SJCRH30 (cell line): ENCODE measurements at regions not wholly inside any gene's neighbourhood (a gene's known extent, or its start where the extent isn't known, plus 50 kb on each side); places are given as distances from the start of the nearest gene placed in this dataset.

Experiments used
- DNase-seq, 2 experiments: peaks; one replicate each; pipeline ENCODE4 v3.0.0-alpha.2; 2015 to 2020
- H3K27ac ChIP-seq: fragments of 250-450 bp; sonication (Bioruptor Pico); 2 replicates; pipeline ENCODE4 v1.5.1; 2020; ENCODE audit warnings: mild to moderate bottlenecking, moderate library complexity
- H3K27me3 ChIP-seq: fragments of 250-450 bp; sonication (Bioruptor Pico); 2 replicates; pipeline ENCODE4 v1.5.1; 2020; ENCODE audit warnings: mild to moderate bottlenecking, moderate library complexity
- H3K36me3 ChIP-seq: fragments of 250-450 bp; sonication (Bioruptor Pico); 2 replicates; pipeline ENCODE4 v1.5.1; 2020; ENCODE audit warnings: mild to moderate bottlenecking, moderate library complexity
- H3K4me1 ChIP-seq: fragments of 250-450 bp; sonication (Bioruptor Pico); 2 replicates; pipeline ENCODE4 v1.5.1; 2020; ENCODE audit warnings: mild to moderate bottlenecking, moderate library complexity
- H3K4me3 ChIP-seq: fragments of 250-450 bp; sonication (Bioruptor Pico); 2 replicates; pipeline ENCODE4 v1.5.1; 2020; ENCODE audit warnings: mild to moderate bottlenecking, moderate library complexity
- H3K9me3 ChIP-seq: fragments of 250-450 bp; sonication (Bioruptor Pico); replicated peaks from 2 replicates; pipeline ENCODE4 v1.5.1; 2020; ENCODE audit warnings: mild to moderate bottlenecking, moderate library complexity

GRCh38 chr9:28177925-28178324 is 604.6 kb upstream of the C9orf72 start:
- H3K36me3 ChIP-seq = no peaks in the 10 kb centered on the region
- no peaks in the 10 kb centered on the region for H3K4me1 ChIP-seq
- no peak overlapping the region for H3K27ac ChIP-seq
- DNase-seq = no peak
- no peak overlapping the region for H3K4me3 ChIP-seq
- H3K27me3 ChIP-seq = no peaks in the 10 kb centered on the region
- no peaks in the 10 kb centered on the region for H3K9me3 ChIP-seq

GRCh38 chr9:28179893-28180292 is 606.6 kb upstream of the C9orf72 start:
- Histone ChIP-seq H3K4me1 (no peaks in the 10 kb centered on the region), H3K4me3 (no peak overlapping the region), H3K27me3 (no peaks in the 10 kb centered on the region), H3K36me3 (no peaks in the 10 kb centered on the region), H3K9me3 (no peaks in the 10 kb centered on the region), H3K27ac (no peak overlapping the region)
- DNase-seq = no peak

GRCh38 chr9:28190981-28191380 is 617.7 kb upstream of the C9orf72 start:
- no peaks in the 10 kb centered on the region for H3K27me3 ChIP-seq
- no peak overlapping the region for H3K27ac ChIP-seq
- H3K9me3 ChIP-seq = no peaks in the 10 kb centered on the region
- DNase-seq = no peak
- peaks cover 7% of the 10 kb centered on the region; the same call in 1 of the 2 replicates for H3K4me1 ChIP-seq
- H3K36me3 ChIP-seq = no peaks in the 10 kb centered on the region
- no peak overlapping the region for H3K4me3 ChIP-seq

- no peak overlapping the region for H3K4me3 ChIP-seq
- H3K27me3 ChIP-seq = no peaks in the 10 kb centered on the region
- no peaks in the 10 kb centered on the region for H3K36me3 ChIP-seq
- H3K4me1 ChIP-seq = no peaks in the 10 kb centered on the region
- no peaks in the 10 kb centered on the region for H3K9me3 ChIP-seq
- no peak overlapping the region for H3K27ac ChIP-seq
- DNase-seq = no peak
These were observed 624.4 kb upstream of the C9orf72 start for GRCh38 chr9:28197653-28198052.

- Histone ChIP-seq H3K36me3 (no peaks in the 10 kb centered on the region), H3K4me3 (no peak overlapping the region), H3K4me1 (no peaks in the 10 kb centered on the region), H3K27ac (no peak overlapping the region), H3K9me3 (no peaks in the 10 kb centered on the region), H3K27me3 (no peaks in the 10 kb centered on the region)
- DNase-seq = no peak
These were observed 629.8 kb upstream of the C9orf72 start for GRCh38 chr9:28203036-28203435.

GRCh38 chr9:28206280-28206679 is 633.0 kb upstream of the C9orf72 start:
- Histone ChIP-seq H3K4me3 (no peak overlapping the region), H3K9me3 (no peaks in the 10 kb centered on the region)
- no peak for DNase-seq

GRCh38 chr9:28207657-28208056 is 634.4 kb upstream of the C9orf72 start:
- Histone ChIP-seq H3K4me3 (no peak overlapping the region), H3K9me3 (no peaks in the 10 kb centered on the region), H3K36me3 (no peaks in the 10 kb centered on the region), H3K27ac (no peak overlapping the region), H3K4me1 (peaks cover 6% of the 10 kb centered on the region), H3K27me3 (no peaks in the 10 kb centered on the region)
- no peak for DNase-seq

More at GRCh38 chr9:28206280-28206679, 633.0 kb upstream of the C9orf72 start:
- Histone ChIP-seq H3K27ac (no peak overlapping the region), H3K4me1 (no peaks in the 10 kb centered on the region), H3K27me3 (no peaks in the 10 kb centered on the region), H3K36me3 (no peaks in the 10 kb centered on the region)

GRCh38 chr9:28209130-28209529 is 635.8 kb upstream of the C9orf72 start:
- H3K27me3 ChIP-seq = no peaks in the 10 kb centered on the region
- H3K4me3 ChIP-seq = no peak overlapping the region
- H3K27ac ChIP-seq = no peak overlapping the region
- H3K9me3 ChIP-seq = no peaks in the 10 kb centered on the region
- H3K36me3 ChIP-seq = no peaks in the 10 kb centered on the region
- DNase-seq = no peak
- peaks cover 11% of the 10 kb centered on the region for H3K4me1 ChIP-seq

GRCh38 chr9:28212979-28213378 is 639.7 kb upstream of the C9orf72 start:
- H3K27ac ChIP-seq = no peak overlapping the region

GRCh38 chr9:28215536-28216299 is 642.4 kb upstream of the C9orf72 start:
- DNase-seq = no peak
- no peak overlapping the region for H3K4me3 ChIP-seq
- H3K36me3 ChIP-seq = no peaks in the 10 kb centered on the region
- no peak overlapping the region for H3K27ac ChIP-seq
- H3K9me3 ChIP-seq = no peaks in the 10 kb centered on the region
- peaks cover 11% of the 10 kb centered on the region for H3K4me1 ChIP-seq
- H3K27me3 ChIP-seq = no peaks in the 10 kb centered on the region

More at GRCh38 chr9:28212979-28213378, 639.7 kb upstream of the C9orf72 start:
- no peaks in the 10 kb centered on the region for H3K9me3 ChIP-seq
- H3K36me3 ChIP-seq = no peaks in the 10 kb centered on the region
- DNase-seq = peak in 1 of 2 experiments; percentile 46
- peaks cover 11% of the 10 kb centered on the region for H3K4me1 ChIP-seq
- H3K27me3 ChIP-seq = no peaks in the 10 kb centered on the region
- H3K4me3 ChIP-seq = no peak overlapping the region

GRCh38 chr9:28232686-28233085 is 659.4 kb upstream of the C9orf72 start:
- Histone ChIP-seq H3K27me3 (no peaks in the 10 kb centered on the region), H3K36me3 (no peaks in the 10 kb centered on the region), H3K4me1 (peaks cover 16% of the 10 kb centered on the region), H3K4me3 (no peak overlapping the region), H3K9me3 (no peaks in the 10 kb centered on the region), H3K27ac (no peak overlapping the region)
- no peak for DNase-seq

GRCh38 chr9:28234133-28234893 is 661.0 kb upstream of the C9orf72 start:
- no peaks in the 10 kb centered on the region for H3K36me3 ChIP-seq
- H3K4me1 ChIP-seq = peaks cover 16% of the 10 kb centered on the region
- no peak overlapping the region for H3K4me3 ChIP-seq
- DNase-seq = peak; percentile 35 to 48
- no peak overlapping the region for H3K27ac ChIP-seq
- no peaks in the 10 kb centered on the region for H3K9me3 ChIP-seq
- no peaks in the 10 kb centered on the region for H3K27me3 ChIP-seq

- peaks cover 16% of the 10 kb centered on the region for H3K4me1 ChIP-seq
- H3K36me3 ChIP-seq = no peaks in the 10 kb centered on the region
- DNase-seq = peak; percentile 63 to 72
- no peaks in the 10 kb centered on the region for H3K9me3 ChIP-seq
- H3K27me3 ChIP-seq = no peaks in the 10 kb centered on the region
- H3K4me3 ChIP-seq = no peak overlapping the region
- H3K27ac ChIP-seq = no peak overlapping the region
These were observed 661.6 kb upstream of the C9orf72 start for GRCh38 chr9:28234894-28235277.

GRCh38 chr9:28249424-28249823 is 676.1 kb upstream of the C9orf72 start:
- Histone ChIP-seq H3K4me3 (no peak overlapping the region), H3K36me3 (no peaks in the 10 kb centered on the region), H3K4me1 (no peaks in the 10 kb centered on the region), H3K9me3 (no peaks in the 10 kb centered on the region), H3K27ac (no peak overlapping the region), H3K27me3 (no peaks in the 10 kb centered on the region)
- no peak for DNase-seq

GRCh38 chr9:28255174-28255573 is 681.9 kb upstream of the C9orf72 start:
- Histone ChIP-seq H3K36me3 (no peaks in the 10 kb centered on the region), H3K9me3 (no peaks in the 10 kb centered on the region), H3K4me1 (no peaks in the 10 kb centered on the region), H3K27ac (no peak overlapping the region), H3K27me3 (no peaks in the 10 kb centered on the region), H3K4me3 (no peak overlapping the region)
- DNase-seq = no peak
